GM19238 (cell line): ENCODE measurements at regions not wholly inside any gene's neighbourhood (a gene's known extent, or its start where the extent isn't known, plus 50 kb on each side); places are given as distances from the start of the nearest gene placed in this dataset.

ENCODE experiments used
- DNase-seq: peaks from one replicate; pipeline ENCODE4 v3.0.0; 2011; ENCODE audit warnings: low spot score; ENCODE audit not compliant: insufficient read length

GRCh38 chr12:65546528-65546927, 268.0 kb downstream of the MSRB3 start:
- DNase-seq: no peak

- peak; percentile 46 for DNase-seq
Observed at GRCh38 chr12:65556676-65557437, 267.4 kb upstream of the HMGA2 start.

GRCh38 chr12:65557438-65558181, 266.7 kb upstream of the HMGA2 start:
- DNase-seq: no peak

GRCh38 chr12:65560286-65560685, 264.0 kb upstream of the HMGA2 start:
- DNase-seq: no peak

GRCh38 chr12:65561798-65562382, 262.4 kb upstream of the HMGA2 start:
- DNase-seq: no peak

GRCh38 chr12:65565601-65566560, 258.4 kb upstream of the HMGA2 start:
- no peak for DNase-seq

GRCh38 chr12:65566751-65567150, 257.5 kb upstream of the HMGA2 start:
- no peak for DNase-seq

GRCh38 chr12:65567820-65568219, 256.5 kb upstream of the HMGA2 start:
- no peak for DNase-seq

- no peak for DNase-seq
Observed at GRCh38 chr12:65568517-65568916, 255.8 kb upstream of the HMGA2 start.

- no peak for DNase-seq
Observed at GRCh38 chr12:65570451-65571130, 253.7 kb upstream of the HMGA2 start.

- no peak for DNase-seq
Observed at GRCh38 chr12:65574867-65575266, 249.4 kb upstream of the HMGA2 start.

- no peak for DNase-seq
Observed at GRCh38 chr12:65584016-65584415, 240.3 kb upstream of the HMGA2 start.

- no peak for DNase-seq
Observed at GRCh38 chr12:65585648-65586602, 238.4 kb upstream of the HMGA2 start.

- DNase-seq: no peak
Observed at GRCh38 chr12:65586796-65587195, 237.5 kb upstream of the HMGA2 start.

- no peak for DNase-seq
Observed at GRCh38 chr12:65590318-65590717, 234.0 kb upstream of the HMGA2 start.

GRCh38 chr12:65592416-65592815, 231.9 kb upstream of the HMGA2 start:
- no peak for DNase-seq

- no peak for DNase-seq
Observed at GRCh38 chr12:65593239-65593701, 231.0 kb upstream of the HMGA2 start.

GRCh38 chr12:65594409-65594808, 229.9 kb upstream of the HMGA2 start:
- DNase-seq: no peak

- no peak for DNase-seq
Observed at GRCh38 chr12:65595016-65595560, 229.2 kb upstream of the HMGA2 start.
